ENCODE measurements at regions not wholly inside any gene's neighbourhood (a gene's known extent, or its start where the extent isn't known, plus 50 kb on each side); places are given as distances from the start of the nearest gene placed in this dataset.

- TF ChIP-seq ZBTB7A (IDR thresholded peaks at IDR 0.05; ENCODE audit: borderline replicate concordance, control insufficient read depth, low read depth, low read length): no peak
- no peak for TF ChIP-seq MBD2 (IDR thresholded peaks at IDR 0.05; ENCODE audit: borderline replicate concordance, low read depth)
- TF ChIP-seq ZNF324 (CRISPR knock-in tag; IDR thresholded peaks at IDR 0.05): no peak
- no peak for TF ChIP-seq YY1 (IDR thresholded peaks at IDR 0.05; ENCODE audit: borderline replicate concordance in 1 of 3, control insufficient read depth in 1 of 3, extremely low read depth in 1 of 3, insufficient read depth in 3 of 3, insufficient read length in 1 of 3, insufficient replicate concordance in 2 of 3, low read depth in 1 of 3, low read length in 2 of 3)
- TF ChIP-seq EP300 (IDR thresholded peaks at IDR 0.05; ENCODE audit: low read length): no peak
- no peak for TF ChIP-seq MEIS2 (IDR thresholded peaks at IDR 0.05; ENCODE audit: partially characterized antibody)
- TF ChIP-seq CTCF (IDR thresholded peaks at IDR 0.05 in 2 of 3, conservative IDR thresholded peaks at IDR 0.05 in 1 of 3; ENCODE audit: insufficient read depth in 2 of 3, low read depth in 1 of 3, low read length in 3 of 3): no peak
- TF ChIP-seq ZNF217 (CRISPR knock-in tag; IDR thresholded peaks at IDR 0.05): no peak
- TF ChIP-seq CBFB (CRISPR knock-in tag; IDR thresholded peaks at IDR 0.05): no peak
- TF ChIP-seq FOXJ2 (tag; IDR thresholded peaks at IDR 0.05): no peak
- TF ChIP-seq SNRNP70 (optimal IDR thresholded peaks at IDR 0.05; ENCODE audit: low read depth, low read length): no peak
These were observed 163.3 kb upstream of the AKR1E2 start for GRCh38 chr10:4662576-4663161.

Measured in K562 (cell line).